HG03558 (cell line): ENCODE measurements at regions not wholly inside any gene's neighbourhood (a gene's known extent, or its start where the extent isn't known, plus 50 kb on each side); places are given as distances from the start of the nearest gene placed in this dataset.
"Not testable (repeated sequence)": the region's sequence is repeated elsewhere in the genome, so short reads cannot be mapped to it uniquely, and the experiment has no call there.

Experiments used
- ATAC-seq: cut with Tn5 transposase; IDR thresholded peaks from one replicate; pipeline ENCODE4 v1.9.1; 2021; ENCODE audit warnings: moderate number of reproducible peaks; ENCODE audit not compliant: unreplicated experiment; ENCODE audit errors: extremely low read depth

DNA sequence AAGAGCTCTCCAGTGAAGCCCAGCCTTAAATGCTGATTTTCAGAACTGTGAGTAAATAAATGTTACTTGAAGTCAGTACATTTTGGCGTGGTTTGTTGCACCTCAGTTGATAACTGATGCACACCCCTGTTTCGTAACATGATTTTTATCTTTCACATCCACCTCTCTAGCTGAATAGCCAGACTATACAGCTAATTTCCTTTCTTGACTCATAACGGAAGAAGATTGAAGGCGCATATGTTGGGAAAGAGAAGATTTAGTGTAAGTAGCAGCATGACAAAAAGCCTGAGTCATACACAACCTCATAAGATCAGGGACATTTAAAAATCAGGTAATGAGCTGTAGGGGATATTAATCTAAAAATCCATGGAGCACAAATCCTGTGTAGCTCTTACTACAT is 716.2 kb upstream of the ZP4 start:
- ATAC-seq: no peak

DNA sequence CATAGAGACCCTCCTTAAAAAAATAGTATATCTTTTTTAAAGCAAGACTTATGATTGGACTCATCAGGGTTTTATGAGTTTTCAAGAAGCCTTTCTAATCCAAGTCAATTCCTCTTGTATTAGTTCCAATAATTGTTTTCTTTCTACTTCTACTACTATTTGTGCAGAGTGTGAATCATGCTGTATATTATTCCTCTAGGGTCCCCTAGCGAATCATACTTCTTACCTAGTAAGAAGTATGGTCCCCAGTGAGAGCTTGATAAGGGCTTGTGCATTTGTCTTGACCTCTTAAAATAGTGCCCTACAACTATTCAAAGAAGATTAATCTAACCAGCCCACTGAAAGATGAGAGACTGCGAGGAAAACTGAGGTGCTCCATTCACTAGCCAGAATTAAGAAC is 715.7 kb upstream of the ZP4 start:
- no peak for ATAC-seq

DNA sequence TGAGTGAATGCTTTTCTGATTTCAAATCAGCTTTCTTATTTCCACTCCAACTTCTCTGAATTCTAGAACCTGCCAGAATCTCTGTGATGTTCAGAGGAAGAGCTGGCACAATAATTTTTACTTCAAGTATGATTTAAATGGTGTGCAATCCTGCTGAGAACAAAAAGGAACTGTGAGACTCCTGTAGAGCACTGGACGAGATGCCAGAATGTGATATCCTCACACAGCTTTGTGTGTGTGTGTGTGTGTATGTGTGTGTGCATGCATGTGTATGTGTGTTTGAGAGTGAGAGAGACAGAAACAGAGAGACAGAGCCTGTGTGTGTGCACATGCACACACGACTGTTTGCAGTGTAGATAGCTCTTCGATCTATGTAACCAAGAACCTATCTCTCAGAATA is 713.6 kb upstream of the ZP4 start:
- ATAC-seq: no peak

DNA sequence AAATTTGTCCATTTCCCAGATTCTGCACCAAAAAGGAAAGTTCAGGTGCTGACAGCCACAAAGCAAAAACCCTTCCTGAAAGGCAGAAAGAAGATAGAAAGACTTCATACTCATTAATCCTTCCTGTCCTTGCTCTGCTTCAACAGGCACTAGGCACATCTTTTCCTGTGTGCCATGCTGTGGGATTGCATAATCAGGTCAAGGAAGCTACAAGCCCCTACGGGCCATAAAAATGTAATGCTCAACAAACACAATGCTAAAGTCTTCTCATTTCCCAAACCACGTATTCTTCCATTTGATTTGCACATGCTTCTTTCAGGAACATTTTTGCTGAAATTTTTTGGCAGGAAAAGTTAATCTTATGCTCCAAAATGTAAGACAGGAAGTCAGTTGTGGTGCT is 710.9 kb upstream of the ZP4 start:
- ATAC-seq: not testable (repeated sequence)

DNA sequence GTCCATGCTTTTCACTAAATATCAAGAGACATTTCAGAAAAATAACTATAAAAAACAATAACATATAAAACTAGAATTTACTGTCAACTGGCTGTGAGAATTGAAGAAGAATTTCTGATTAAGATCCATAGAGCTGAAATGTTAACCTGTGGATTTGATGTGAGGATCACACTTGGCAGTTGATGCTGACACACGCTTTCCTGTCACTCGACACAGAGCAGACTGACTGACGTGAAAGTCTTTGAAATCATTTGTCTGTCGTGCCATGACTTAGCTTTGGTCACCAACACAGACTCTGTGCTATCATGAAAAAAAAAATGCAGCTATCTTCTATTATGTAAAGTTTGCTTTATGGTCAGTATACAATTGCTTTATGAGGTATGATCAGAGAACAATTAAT is 706.0 kb upstream of the ZP4 start:
- no peak for ATAC-seq

DNA sequence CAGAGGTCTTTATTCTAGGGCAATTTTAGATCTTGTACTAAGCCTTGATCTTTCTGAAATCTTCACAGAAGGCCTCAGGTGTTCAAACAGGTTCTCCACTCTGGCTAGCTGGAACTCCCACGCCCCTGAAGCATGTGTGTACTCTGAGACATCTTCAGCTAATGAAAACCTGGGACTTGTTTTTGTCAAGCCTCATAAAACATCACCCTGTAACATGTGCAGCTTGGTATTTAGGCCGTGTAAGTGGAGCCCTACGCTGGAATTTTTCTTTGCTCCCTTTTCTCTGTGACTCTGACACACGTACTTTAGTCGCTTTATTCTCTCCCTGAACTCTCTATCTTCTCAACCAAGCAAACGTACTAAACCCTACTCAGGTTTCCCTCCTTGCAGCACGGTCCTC is 701.9 kb upstream of the ZP4 start:
- no peak for ATAC-seq

DNA sequence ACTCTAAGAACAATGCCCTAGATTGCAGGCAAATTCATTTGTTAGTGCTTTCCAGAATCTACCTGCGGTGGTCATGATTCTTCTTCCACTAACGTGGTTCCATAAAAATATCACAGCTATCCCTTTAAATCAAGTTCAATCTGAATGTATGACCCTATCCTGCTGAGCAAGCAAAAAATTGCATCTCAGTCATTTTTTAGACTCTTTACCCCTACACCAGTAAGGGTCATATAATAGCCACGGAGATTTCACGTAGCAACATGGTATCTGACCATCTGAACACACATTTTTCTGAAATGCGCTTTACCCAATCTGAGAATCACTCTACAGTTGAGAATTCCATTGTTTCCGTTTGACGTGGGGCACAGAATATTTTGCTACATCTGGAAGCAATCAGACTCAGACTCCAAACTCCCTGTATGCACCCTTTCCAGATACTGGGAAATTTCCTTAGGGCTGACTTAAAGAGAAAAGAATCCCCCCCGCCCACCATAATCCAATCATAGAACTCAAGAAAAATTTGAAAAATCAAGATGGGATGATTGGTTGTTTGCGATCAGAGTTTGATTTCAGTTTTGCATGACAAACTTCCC is 699.2 kb upstream of the ZP4 start:
- ATAC-seq: no peak

DNA sequence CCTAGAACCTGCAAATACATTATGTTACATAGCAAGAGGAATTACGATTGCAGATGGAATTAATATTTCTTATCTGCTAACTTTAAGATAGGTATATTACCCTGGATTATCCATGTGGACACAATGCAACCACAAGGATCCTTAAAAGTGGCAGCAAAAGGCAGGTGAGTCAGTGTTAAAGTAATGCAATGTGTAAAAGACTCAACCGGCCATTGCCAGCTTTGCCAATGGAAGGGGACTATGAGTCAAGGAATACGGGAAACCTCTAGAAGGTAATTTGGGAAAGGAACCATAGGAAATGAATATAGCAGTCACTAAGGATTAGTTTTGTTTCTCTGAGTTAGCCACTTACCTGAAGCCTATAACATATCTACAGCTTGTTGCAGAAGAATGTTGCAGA is 692.1 kb upstream of the ZP4 start:
- no peak for ATAC-seq

DNA sequence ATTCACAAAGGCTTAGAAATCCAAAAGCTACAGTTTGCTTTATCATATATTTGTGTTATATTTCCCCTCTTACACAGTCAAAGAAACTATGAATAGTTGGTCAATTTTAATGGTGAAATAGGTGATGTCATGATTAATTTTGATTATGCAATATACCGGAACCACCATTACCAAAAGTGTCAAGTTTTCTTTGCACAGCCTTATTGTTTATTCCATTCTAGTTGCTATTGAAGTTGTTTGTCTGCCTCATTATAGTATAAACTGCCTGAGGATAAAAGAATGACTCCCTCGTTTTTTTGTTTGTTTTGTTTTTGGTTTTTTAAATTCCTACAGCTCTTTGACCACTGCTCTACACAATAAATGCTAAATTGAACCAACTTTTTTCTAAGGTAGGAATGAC is 690.6 kb upstream of the ZP4 start:
- no peak for ATAC-seq

DNA sequence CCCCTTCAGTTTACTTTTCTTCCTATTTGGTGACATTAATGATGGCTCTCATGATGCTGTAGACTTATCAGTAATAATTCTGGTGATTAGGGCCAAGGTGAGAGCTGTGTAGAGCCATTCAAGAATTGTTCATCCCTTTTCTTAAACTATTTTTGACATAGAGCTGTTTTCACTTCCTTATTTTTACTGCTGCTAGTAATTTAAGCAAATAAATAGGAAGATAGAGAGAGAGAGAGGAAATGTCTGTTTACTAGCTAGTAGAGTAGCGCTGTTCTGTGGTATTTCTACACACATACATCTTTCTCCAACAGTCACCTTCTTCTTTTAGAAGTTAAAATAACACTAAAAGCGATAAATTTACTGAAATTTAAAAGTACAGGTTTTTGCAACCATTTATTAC is 678.0 kb upstream of the ZP4 start:
- ATAC-seq: no peak

DNA sequence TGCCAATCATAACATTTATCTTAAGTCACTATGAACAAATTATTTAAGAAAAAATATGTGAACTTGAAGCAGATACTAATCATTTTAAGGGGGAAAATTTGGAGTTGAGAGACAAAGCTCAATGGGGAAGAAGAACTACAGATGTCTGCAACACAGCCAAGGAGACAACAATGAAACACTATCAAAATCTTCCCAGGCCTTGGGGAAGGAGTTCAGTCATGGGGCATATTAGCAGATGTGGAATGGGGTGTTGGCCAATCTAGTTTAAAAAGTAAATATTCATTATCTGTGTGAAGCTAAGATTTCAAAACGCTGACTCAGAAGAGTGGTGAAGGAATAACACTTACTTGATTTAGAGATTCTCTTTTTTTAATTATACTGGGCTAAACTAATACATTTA is 671.6 kb upstream of the ZP4 start:
- no peak for ATAC-seq

DNA sequence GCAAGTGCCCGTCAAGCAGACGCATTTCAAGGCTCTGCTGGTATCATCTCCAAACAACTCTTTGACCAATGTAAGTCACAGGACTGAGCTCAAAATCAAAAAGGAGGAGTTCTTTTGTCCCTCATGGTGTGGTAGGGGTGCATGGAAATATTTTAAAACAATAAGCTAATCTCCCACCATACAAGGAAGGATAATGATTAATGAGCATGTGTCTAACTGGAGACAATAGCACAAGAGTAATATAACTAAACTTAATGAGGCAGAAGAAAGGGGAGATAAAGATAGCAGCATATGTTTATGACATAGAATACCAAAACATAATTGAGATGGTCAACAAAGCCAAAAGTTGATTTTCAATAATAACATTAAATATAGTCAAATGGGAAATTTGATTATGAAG is 668.0 kb upstream of the ZP4 start:
- no peak for ATAC-seq

DNA sequence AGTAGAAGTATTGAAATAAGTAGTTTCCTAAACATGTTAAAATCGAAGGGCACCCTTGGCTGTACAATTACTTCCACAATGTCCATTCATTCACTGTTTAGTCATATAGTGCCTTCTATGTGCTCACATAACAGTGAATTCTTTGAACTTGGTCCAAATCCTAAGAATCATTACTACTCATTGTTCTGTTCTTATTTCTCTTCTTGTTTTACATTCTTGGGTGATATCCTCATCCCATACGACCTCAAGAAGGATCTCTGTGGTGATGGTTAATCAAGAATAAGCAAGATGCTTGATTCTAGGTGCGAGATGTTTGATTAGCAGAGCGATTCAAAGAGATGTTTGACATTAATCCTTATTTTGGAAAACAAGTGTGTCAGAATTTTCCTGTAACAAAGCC is 667.4 kb upstream of the ZP4 start:
- ATAC-seq: no peak

DNA sequence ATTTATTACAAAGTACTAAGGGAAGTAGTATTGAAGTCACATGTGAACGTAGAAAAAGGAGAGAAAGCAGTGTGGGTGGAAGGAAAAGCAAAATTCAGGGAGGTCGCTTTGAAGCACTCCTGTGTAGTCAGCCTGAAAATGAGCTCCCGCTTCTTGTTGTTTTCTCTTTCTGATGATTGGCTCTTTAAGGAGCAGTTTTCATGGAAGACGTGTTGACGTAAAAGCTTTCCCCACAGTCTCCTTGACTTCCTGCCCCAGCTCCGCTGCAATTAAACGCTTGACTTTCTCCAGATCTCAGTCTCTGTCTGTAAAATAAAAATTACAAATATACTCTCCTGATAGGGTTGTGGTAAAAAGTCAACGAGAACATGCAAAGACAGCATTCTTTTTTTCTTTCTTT is 661.5 kb upstream of the ZP4 start:
- no peak for ATAC-seq

DNA sequence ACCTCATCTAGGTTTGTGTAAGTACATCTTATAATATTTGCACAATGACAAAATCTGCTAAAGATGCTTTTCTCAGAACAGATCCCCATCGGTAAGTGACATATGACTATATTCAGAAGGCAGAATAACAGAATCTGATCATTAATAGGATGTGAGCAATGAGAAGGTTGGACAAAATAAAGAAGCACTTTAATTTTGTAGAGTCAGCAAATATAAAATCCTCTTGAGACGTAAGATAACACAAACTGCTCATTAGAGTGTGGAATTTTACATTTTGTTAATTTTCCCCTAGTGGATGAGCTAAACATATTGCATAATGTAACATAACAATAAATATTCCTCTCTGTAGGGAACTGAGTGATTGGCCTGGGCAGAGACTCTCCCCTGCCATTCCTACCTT is 658.4 kb upstream of the ZP4 start:
- no peak for ATAC-seq

DNA sequence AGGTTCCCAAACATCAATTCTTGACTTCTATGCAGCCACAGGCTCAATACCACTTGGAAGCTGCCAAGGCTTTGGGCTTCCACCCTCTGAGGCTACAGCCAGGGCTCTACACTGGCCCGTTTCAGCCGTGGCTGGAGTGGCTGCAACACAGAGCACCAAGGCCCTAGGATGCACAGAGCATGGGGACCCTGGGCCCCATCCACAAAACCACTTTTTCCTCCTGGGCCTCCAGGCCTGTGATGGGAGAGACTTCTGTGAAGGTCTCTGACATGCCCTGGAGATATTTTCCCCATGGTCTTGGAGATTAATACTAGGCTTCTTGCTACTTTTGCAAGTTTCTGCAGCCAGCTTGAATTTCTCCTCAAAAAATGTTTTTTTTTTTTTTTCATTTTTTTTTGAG is 655.4 kb upstream of the ZP4 start:
- no peak for ATAC-seq

DNA sequence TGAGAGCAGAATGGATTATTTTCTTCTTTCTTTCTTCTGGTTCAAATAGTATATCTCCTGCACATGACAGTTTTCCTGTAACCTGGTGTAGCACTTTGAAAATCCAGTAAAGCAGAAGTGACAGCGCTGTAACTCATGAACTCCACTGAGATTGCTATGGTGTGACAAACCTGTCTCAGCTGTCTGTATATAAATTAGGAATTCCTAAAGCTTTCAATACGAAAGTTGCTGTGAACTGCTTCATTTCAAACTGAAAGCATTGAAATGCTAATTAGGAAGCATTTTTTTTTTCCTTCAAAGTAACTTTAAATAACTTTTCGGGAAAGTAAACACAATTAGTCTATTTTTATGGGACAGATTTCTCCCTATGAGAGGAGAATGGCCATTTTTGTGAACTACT is 646.9 kb upstream of the ZP4 start:
- ATAC-seq: no peak

DNA sequence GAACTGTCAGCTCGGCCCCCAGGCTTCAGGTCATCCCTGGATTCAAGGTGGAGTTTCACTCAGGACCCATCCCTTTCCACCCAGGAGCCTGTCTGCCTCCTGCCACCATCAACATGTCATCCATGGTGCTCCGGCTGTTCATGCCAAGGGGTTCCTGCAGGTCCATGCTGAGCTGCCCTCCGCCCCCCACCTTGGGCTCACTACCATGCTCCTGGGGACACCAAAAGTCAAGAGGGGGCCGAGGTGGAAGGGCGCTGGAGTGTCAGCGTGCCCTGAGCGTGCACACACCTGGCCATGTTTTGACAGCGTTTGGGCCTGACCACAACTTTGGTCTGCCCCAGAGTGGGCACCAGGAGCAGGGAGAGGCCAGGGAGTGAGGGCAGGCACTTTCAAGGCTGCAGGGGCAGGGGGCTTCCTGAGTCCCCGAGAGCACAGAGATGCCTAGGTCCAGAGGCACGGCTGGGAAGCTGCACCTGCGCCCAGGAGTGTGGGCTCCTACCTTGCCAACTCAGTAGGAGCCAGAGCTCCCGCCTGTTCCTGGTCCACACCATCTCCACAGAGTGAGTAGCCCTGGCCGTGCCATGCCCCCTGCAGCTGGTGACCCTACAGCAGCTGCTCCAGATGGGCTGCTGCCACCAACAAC is 639.6 kb upstream of the ZP4 start:
- ATAC-seq: no peak

DNA sequence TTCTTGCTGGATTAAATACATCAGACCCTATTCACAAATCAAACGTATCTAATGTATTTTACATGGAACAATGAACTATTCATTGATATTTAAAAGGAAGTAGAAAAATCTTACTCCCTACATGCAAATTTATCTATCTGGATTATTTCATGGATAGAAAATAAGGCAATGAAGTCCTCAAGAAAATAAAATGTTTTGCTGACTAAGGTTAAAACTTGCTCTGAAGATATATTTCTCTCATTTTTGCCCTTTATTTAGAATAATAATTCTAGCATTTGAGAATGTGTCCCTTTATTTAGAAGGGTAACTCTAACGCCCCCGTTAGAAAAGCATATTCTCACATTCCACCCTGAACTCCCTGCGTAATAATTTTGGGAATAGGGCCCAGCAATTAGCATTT is 627.0 kb upstream of the ZP4 start:
- ATAC-seq: no peak

DNA sequence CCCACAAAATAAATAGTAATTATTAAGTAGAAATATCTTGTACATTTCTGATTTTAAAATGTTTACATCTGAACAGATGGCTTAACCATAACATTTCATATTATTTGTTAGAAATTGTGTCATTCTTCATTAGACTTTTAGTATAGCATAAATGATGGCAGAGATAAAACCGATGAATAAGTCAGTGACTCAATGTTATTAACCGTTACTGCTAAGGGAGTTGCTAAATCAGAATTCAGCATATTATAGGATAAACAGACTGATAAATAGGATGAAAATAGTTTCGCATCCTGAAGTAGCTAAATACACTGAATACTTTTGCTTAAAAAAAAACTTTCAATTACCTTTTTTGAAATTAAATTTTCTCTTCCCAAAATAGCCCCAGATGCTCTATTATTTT is 610.6 kb upstream of the ZP4 start:
- no peak for ATAC-seq

DNA sequence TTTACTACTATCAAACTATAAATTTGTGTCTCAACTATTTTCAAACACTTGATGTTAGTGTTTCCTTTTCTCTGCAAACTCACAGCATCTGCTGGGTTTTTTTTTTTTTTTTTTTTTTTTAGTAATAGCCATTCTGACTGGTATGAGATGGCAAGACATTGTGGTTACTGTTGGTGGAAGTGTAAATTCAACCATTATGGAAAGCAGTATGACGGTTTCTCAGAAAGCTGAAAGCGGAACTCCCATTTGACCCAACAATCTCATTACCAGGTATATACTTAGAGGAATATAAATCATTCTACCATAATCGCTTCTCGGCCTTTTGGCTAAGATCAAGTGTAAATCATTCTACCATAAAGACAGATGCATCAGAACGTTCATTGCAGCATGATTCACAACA is 608.3 kb upstream of the ZP4 start:
- ATAC-seq: no peak

DNA sequence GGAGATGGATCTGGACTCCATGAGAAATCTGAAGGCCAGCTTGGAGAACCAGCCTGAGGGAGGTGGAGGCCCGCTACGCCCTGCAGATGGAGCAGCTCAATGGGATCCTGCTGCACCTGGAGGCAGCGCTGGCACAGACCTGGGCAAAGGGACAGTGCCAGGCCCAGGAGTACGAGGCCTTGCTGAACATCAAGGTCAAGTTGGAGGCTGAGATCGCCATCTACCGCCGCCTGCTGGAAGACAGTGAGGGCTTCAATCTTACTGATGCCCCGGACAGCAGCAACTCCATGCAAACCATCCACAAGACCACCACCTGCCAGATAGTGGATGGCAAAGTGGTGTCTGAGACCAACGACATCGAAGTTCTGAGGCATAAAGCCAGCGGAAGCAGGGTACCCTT is 601.5 kb upstream of the ZP4 start:
- ATAC-seq: no peak

DNA sequence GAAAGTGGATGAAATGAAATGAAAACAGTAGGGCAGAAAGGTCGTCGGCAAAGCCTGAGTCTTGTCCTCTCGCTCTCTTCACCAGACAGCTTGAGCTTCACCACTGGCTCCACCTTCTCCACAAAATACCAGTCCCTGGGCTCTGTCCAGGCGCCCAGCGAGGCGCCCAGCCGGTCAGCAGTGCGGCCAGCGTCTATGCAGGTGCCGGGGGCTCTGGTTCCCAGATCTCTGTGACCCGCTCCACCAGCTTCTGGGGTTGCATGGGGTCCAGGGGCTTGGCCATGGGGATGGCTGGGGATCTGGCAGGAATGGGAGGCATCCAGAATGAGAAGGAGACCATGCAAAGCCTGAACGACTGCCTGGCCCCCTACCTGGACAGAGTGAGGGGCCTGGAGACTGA is 600.5 kb upstream of the ZP4 start:
- ATAC-seq: no peak
